RWPE2 (cell line): ENCODE measurements at regions not wholly inside any gene's neighbourhood (a gene's known extent, or its start where the extent isn't known, plus 50 kb on each side); places are given as distances from the start of the nearest gene placed in this dataset.
A peak's percentile ranks its signal among the peaks of the same experiment; 100 is the strongest.

Experiments
- ATAC-seq: fragments of 200-7000 bp; cut with Tn5 transposase; 3 replicates; pipeline ENCODE4 v1.9.1; 2021; ENCODE audit warnings: low read depth
- DNase-seq: peaks from one replicate; pipeline ENCODE4 v3.0.0-alpha.2; 2020; ENCODE audit warnings: low spot score
- H3K27ac ChIP-seq: fragments of 450-650 bp; 2 replicates; pipeline ENCODE4 v1.5.1; 2017; ENCODE audit warnings: mild to moderate bottlenecking; ENCODE audit not compliant: poor library complexity, severe bottlenecking
- H3K27me3 ChIP-seq: fragments of 250-450 bp; sonication (Bioruptor Pico); 2 replicates; pipeline ENCODE4 v1.5.1; 2021; ENCODE audit warnings: mild to moderate bottlenecking, moderate library complexity; ENCODE audit not compliant: insufficient read depth, poor library complexity, severe bottlenecking
- H3K36me3 ChIP-seq: fragments of 250-450 bp; sonication (Bioruptor Pico); 2 replicates; pipeline ENCODE4 v1.5.1; 2020; ENCODE audit warnings: low read depth, mild to moderate bottlenecking, moderate library complexity
- H3K4me1 ChIP-seq: fragments of 250-450 bp; sonication (Bioruptor Pico); 2 replicates; pipeline ENCODE4 v1.5.1; 2021; ENCODE audit warnings: mild to moderate bottlenecking, moderate library complexity; ENCODE audit not compliant: insufficient read depth, poor library complexity, severe bottlenecking
- H3K4me3 ChIP-seq: fragments of 250-450 bp; sonication (Bioruptor Pico); 2 replicates; pipeline ENCODE4 v1.5.1; 2021; ENCODE audit warnings: mild to moderate bottlenecking, moderate library complexity; ENCODE audit not compliant: severe bottlenecking
- H3K9me3 ChIP-seq: fragments of 250-450 bp; sonication (Bioruptor Pico); 2 replicates; pipeline ENCODE4 v1.5.1; 2021; ENCODE audit warnings: mild to moderate bottlenecking, moderate library complexity; ENCODE audit not compliant: severe bottlenecking
- CTCF ChIP-seq: fragments of 450-650 bp; IDR thresholded peaks from one replicate; pipeline ENCODE4 v1.5.1; 2017; ENCODE audit warnings: mild to moderate bottlenecking, moderate library complexity; ENCODE audit not compliant: poor library complexity, severe bottlenecking

DNA sequence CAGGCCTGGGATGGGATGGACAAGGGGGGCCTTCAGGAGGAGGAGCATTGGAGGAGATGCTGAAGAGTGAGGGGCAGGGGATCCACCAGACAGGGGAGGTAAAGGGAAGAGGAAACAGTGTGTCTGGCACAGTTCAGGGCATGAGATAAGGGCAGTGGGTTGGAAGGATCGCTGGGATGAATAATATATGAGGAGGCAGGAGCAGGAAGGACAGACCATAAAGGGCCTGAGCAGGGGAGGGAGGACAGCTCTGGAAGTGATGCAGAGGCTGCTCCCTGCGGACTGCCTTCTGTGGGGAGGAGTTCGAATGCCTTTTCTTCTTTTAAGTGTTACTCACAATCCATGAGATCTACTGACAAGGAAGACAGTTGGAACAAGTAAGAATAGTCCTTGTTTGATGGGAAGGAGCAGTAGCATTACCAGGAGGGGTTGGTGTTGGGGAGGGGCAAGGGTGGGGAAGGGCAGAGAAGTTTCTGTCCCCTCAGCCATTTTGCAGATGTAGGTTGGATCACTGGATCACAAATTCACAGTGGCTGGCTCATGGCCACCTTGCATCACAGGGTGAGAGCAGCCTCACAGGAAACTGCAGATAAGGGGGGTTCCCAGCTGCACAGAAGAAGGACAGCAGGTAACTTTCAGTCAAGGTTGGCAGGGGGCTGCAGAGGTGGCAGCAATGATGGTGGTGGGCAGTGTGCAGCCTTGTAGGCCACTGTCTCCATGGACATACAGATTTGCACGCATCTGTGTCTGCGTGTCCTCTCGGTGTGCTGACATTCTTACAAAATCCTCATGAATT is 91.9 kb upstream of the SNRPN start:
- Histone ChIP-seq H3K4me1 (peaks cover 9% of the 10 kb centered on the region), H3K9me3 (peaks cover 3% of the 10 kb centered on the region)

DNA sequence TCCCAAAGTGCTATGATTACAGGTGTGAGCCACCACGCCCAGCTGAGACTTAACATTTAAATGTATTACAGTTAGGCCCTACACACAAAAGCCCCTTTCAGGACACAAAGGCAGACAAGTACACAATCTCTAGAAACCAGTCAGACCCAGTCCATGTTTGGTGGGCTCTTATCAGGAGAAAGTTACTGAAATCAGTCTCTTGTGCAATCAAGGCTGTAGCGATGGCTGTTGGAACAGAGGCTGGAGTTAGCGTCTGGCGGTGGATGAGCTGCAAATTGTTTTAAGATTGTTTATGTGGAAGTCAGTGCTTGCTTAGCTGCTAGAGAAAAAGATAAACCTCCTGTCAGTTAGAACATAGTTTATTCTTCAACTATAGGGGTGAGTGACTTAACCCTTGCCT is 89.5 kb upstream of the SNRPN start:
- no peak for DNase-seq
- TF ChIP-seq CTCF: no peak
- Histone ChIP-seq H3K4me1 (peaks cover 6% of the 10 kb centered on the region), H3K9me3 (peaks cover 2% of the 10 kb centered on the region), H3K4me3 (no peak overlapping the region), H3K27ac (no peak overlapping the region), H3K27me3 (no peaks in the 10 kb centered on the region), H3K36me3 (no peaks in the 10 kb centered on the region)
- no peak for ATAC-seq

More for the DNA sequence above, 91.9 kb upstream of the SNRPN start:
- Histone ChIP-seq H3K27ac (no peak overlapping the region), H3K4me3 (no peak overlapping the region), H3K36me3 (no peaks in the 10 kb centered on the region), H3K27me3 (no peaks in the 10 kb centered on the region)
- TF ChIP-seq CTCF: no peak
- DNase-seq (no peak), ATAC-seq (peak; percentile 51; the same call in 2 of the 3 replicates)

GRCh38 chr15:24877174-24877573 is 77.6 kb upstream of the SNRPN start:
- H3K9me3 ChIP-seq: peaks cover 5% of the 10 kb centered on the region
- DNase-seq (no peak), ATAC-seq (no peak)
- no peaks in the 10 kb centered on the region for H3K36me3 ChIP-seq
- no peak overlapping the region for H3K27ac ChIP-seq
- H3K4me3 ChIP-seq: no peak overlapping the region
- no peak for TF ChIP-seq CTCF
- H3K27me3 ChIP-seq: no peaks in the 10 kb centered on the region
- no peaks in the 10 kb centered on the region for H3K4me1 ChIP-seq

DNA sequence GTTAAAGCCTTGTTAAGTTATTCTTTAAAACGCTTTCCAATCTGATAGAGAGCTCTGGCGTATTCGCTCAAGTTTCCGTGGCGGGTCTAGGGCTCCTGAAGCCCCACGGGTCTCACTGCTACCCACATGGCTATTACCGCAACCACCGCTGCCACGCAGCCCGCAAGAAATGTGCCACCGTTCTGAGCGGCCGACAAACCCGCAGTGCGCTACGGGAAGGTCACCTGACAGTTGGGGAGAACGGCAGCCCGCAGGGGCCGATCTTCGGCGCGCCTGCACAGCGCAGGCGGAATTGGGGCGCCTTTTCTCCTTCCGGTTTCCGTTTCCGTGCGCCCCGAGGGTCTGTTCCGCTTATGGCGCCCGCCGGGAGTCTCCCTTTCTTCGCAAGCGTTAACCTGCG is 76.6 kb upstream of the SNRPN start:
- Histone ChIP-seq H3K27ac (no peak overlapping the region), H3K27me3 (no peaks in the 10 kb centered on the region), H3K4me3 (peak overlapping the region; percentile 35), H3K36me3 (no peaks in the 10 kb centered on the region), H3K9me3 (peaks cover 5% of the 10 kb centered on the region), H3K4me1 (no peaks in the 10 kb centered on the region)
- DNase-seq (peak; percentile 76), ATAC-seq (peak; percentile 92)
- no peak for TF ChIP-seq CTCF

GRCh38 chr15:24879492-24879891 is 75.3 kb upstream of the SNRPN start:
- peaks cover 3% of the 10 kb centered on the region for H3K9me3 ChIP-seq
- TF ChIP-seq CTCF: no peak
- H3K4me1 ChIP-seq: no peaks in the 10 kb centered on the region
- H3K4me3 ChIP-seq: no peak overlapping the region
- no peaks in the 10 kb centered on the region for H3K36me3 ChIP-seq
- DNase-seq (no peak), ATAC-seq (no peak)
- no peaks in the 10 kb centered on the region for H3K27me3 ChIP-seq
- no peak overlapping the region for H3K27ac ChIP-seq
